ENCODE measurements at regions not wholly inside any gene's neighbourhood (a gene's known extent, or its start where the extent isn't known, plus 50 kb on each side); places are given as distances from the start of the nearest gene placed in this dataset.

- TF ChIP-seq ARNTL (CRISPR knock-in tag; IDR thresholded peaks at IDR 0.05; ENCODE audit: borderline replicate concordance, low read depth) (no peak), SNAI2 (CRISPR knock-in tag; IDR thresholded peaks at IDR 0.05) (no peak), ZC3H10 (CRISPR knock-in tag; IDR thresholded peaks at IDR 0.05) (no peak), ZFP3 (CRISPR knock-in tag; IDR thresholded peaks at IDR 0.05) (no peak), ZFP30 (CRISPR knock-in tag; IDR thresholded peaks at IDR 0.05) (no peak), PPARA (CRISPR knock-in tag; IDR thresholded peaks at IDR 0.05; ENCODE audit: borderline replicate concordance) (no peak), ESRRG (CRISPR knock-in tag; IDR thresholded peaks at IDR 0.05) (no peak), TCF4 (CRISPR knock-in tag; IDR thresholded peaks at IDR 0.05; ENCODE audit: borderline replicate concordance) (no peak), GLIS3 (CRISPR knock-in tag; IDR thresholded peaks at IDR 0.05) (no peak), ZNF70 (CRISPR knock-in tag; IDR thresholded peaks at IDR 0.05) (no peak), OSR1 (CRISPR knock-in tag; IDR thresholded peaks at IDR 0.05) (no peak), ZNF8 (CRISPR knock-in tag; IDR thresholded peaks at IDR 0.05) (no peak), CREB5 (CRISPR knock-in tag; IDR thresholded peaks at IDR 0.05; ENCODE audit: low read depth) (no peak), ISL1 (CRISPR knock-in tag; IDR thresholded peaks at IDR 0.05) (no peak), CSDC2 (CRISPR knock-in tag; IDR thresholded peaks at IDR 0.05) (no peak), POU6F1 (CRISPR knock-in tag; IDR thresholded peaks at IDR 0.05; ENCODE audit: borderline replicate concordance, low read depth) (no peak)
- TF ChIP-seq, protein P1, sequence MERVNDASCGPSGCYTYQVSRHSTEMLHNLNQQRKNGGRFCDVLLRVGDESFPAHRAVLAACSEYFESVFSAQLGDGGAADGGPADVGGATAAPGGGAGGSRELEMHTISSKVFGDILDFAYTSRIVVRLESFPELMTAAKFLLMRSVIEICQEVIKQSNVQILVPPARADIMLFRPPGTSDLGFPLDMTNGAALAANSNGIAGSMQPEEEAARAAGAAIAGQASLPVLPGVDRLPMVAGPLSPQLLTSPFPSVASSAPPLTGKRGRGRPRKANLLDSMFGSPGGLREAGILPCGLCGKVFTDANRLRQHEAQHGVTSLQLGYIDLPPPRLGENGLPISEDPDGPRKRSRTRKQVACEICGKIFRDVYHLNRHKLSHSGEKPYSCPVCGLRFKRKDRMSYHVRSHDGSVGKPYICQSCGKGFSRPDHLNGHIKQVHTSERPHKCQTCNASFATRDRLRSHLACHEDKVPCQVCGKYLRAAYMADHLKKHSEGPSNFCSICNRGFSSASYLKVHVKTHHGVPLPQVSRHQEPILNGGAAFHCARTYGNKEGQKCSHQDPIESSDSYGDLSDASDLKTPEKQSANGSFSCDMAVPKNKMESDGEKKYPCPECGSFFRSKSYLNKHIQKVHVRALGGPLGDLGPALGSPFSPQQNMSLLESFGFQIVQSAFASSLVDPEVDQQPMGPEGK (CRISPR knock-in tag; IDR thresholded peaks at IDR 0.05; ENCODE audit: borderline replicate concordance): no peak
- TF ChIP-seq, protein P2, sequence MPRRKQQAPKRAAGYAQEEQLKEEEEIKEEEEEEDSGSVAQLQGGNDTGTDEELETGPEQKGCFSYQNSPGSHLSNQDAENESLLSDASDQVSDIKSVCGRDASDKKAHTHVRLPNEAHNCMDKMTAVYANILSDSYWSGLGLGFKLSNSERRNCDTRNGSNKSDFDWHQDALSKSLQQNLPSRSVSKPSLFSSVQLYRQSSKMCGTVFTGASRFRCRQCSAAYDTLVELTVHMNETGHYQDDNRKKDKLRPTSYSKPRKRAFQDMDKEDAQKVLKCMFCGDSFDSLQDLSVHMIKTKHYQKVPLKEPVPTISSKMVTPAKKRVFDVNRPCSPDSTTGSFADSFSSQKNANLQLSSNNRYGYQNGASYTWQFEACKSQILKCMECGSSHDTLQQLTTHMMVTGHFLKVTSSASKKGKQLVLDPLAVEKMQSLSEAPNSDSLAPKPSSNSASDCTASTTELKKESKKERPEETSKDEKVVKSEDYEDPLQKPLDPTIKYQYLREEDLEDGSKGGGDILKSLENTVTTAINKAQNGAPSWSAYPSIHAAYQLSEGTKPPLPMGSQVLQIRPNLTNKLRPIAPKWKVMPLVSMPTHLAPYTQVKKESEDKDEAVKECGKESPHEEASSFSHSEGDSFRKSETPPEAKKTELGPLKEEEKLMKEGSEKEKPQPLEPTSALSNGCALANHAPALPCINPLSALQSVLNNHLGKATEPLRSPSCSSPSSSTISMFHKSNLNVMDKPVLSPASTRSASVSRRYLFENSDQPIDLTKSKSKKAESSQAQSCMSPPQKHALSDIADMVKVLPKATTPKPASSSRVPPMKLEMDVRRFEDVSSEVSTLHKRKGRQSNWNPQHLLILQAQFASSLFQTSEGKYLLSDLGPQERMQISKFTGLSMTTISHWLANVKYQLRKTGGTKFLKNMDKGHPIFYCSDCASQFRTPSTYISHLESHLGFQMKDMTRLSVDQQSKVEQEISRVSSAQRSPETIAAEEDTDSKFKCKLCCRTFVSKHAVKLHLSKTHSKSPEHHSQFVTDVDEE (CRISPR knock-in tag; IDR thresholded peaks at IDR 0.05): no peak
- ATAC-seq: no peak
Measured at GRCh38 chr4:33200377-33200776, 2480.2 kb downstream of the PCDH7 start.

GRCh38 chr4:33218238-33218637 lies 2498.1 kb downstream of the PCDH7 start:
- no peak for ATAC-seq
- no peak for TF ChIP-seq TCF4 (CRISPR knock-in tag; IDR thresholded peaks at IDR 0.05; ENCODE audit: borderline replicate concordance)
- TF ChIP-seq ZNF8 (CRISPR knock-in tag; IDR thresholded peaks at IDR 0.05): no peak
- TF ChIP-seq ESRRG (CRISPR knock-in tag; IDR thresholded peaks at IDR 0.05): no peak
- TF ChIP-seq, protein P1 (CRISPR knock-in tag; IDR thresholded peaks at IDR 0.05; ENCODE audit: borderline replicate concordance): no peak
- no peak for TF ChIP-seq SNAI2 (CRISPR knock-in tag; IDR thresholded peaks at IDR 0.05)
- TF ChIP-seq TOX (CRISPR knock-in tag; IDR thresholded peaks at IDR 0.05; ENCODE audit: borderline replicate concordance): no peak
- TF ChIP-seq, protein P2 (CRISPR knock-in tag; IDR thresholded peaks at IDR 0.05): no peak
- no peak for TF ChIP-seq ZNF70 (CRISPR knock-in tag; IDR thresholded peaks at IDR 0.05)
- no peak for TF ChIP-seq OSR1 (CRISPR knock-in tag; IDR thresholded peaks at IDR 0.05)
- TF ChIP-seq ZFP3 (CRISPR knock-in tag; IDR thresholded peaks at IDR 0.05): no peak
- TF ChIP-seq RARB (CRISPR knock-in tag; IDR thresholded peaks at IDR 0.05): no peak
- no peak for TF ChIP-seq ARNTL (CRISPR knock-in tag; IDR thresholded peaks at IDR 0.05; ENCODE audit: borderline replicate concordance, low read depth)
- no peak for TF ChIP-seq ISL1 (CRISPR knock-in tag; IDR thresholded peaks at IDR 0.05)
- no peak for TF ChIP-seq ZNF565 (CRISPR knock-in tag; conservative IDR thresholded peaks at IDR 0.05; ENCODE audit: low read depth)
- no peak for TF ChIP-seq CREB5 (CRISPR knock-in tag; IDR thresholded peaks at IDR 0.05; ENCODE audit: low read depth)
- TF ChIP-seq POU6F1 (CRISPR knock-in tag; IDR thresholded peaks at IDR 0.05; ENCODE audit: borderline replicate concordance, low read depth): no peak

Measured in SK-N-SH treated with all-trans-retinoic acid at 6 μM for 48 hours (cell line).